Type B pancreatic cell (in vitro differentiated cells): ENCODE measurements at regions not wholly inside any gene's neighbourhood (a gene's known extent, or its start where the extent isn't known, plus 50 kb on each side); places are given as distances from the start of the nearest gene placed in this dataset.

Source experiments
- DNase-seq: peaks from one replicate; pipeline ENCODE4 v3.0.0; 2021; ENCODE audit warnings: mixed read lengths; ENCODE audit not compliant: unreplicated experiment; ENCODE audit errors: extremely low spot score
- H3K27ac Mint-ChIP-seq: 2 replicates; pipeline ENCODE4 v1.8.0; 2021; ENCODE audit warnings: mild to moderate bottlenecking, mixed read lengths
- H3K27me3 Mint-ChIP-seq: 2 replicates; pipeline ENCODE4 v1.8.0; 2021; ENCODE audit warnings: mixed read lengths
- H3K36me3 Mint-ChIP-seq: 2 replicates; pipeline ENCODE4 v1.8.0; 2021; ENCODE audit warnings: mixed read lengths
- H3K4me1 Mint-ChIP-seq: one replicate; pipeline ENCODE4 v1.8.0; 2021; ENCODE audit warnings: mixed read lengths; ENCODE audit not compliant: unreplicated experiment
- H3K4me3 Mint-ChIP-seq: 2 replicates; pipeline ENCODE4 v1.8.0; 2021; ENCODE audit warnings: mild to moderate bottlenecking, mixed read lengths
- H3K9me3 Mint-ChIP-seq: 2 replicates; pipeline ENCODE4 v1.8.0; 2021; ENCODE audit warnings: mixed read lengths
- TF ChIP-seq, protein P1 (sequence below): fragments of 200-600 bp; sonication (generic); conservative IDR thresholded peaks from 2 replicates; pipeline ENCODE4 v1.5.0; 2021; ENCODE audit warnings: antibody characterized with exemption, mild to moderate bottlenecking

DNA sequence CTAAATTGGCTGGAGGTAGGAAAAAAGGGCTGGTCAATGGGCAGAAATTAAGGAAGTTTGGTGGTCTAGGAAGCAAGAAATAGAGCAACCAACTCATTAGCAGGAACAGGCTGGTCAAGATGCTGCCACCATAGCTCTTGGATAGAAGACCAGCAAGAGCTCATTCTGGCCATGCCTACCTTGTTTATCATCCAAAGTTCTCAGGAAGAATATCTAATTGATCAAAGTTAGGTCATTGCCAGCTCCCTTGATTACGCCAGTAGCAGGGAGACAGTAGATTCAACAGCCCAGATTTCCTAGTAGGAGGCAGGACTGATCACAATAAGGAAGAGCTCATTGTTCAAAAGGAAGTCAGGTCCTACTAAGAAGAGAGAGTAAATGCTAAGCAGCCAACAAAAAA, 370.2 kb downstream of the GPATCH2 start:
- TF ChIP-seq, protein P1, sequence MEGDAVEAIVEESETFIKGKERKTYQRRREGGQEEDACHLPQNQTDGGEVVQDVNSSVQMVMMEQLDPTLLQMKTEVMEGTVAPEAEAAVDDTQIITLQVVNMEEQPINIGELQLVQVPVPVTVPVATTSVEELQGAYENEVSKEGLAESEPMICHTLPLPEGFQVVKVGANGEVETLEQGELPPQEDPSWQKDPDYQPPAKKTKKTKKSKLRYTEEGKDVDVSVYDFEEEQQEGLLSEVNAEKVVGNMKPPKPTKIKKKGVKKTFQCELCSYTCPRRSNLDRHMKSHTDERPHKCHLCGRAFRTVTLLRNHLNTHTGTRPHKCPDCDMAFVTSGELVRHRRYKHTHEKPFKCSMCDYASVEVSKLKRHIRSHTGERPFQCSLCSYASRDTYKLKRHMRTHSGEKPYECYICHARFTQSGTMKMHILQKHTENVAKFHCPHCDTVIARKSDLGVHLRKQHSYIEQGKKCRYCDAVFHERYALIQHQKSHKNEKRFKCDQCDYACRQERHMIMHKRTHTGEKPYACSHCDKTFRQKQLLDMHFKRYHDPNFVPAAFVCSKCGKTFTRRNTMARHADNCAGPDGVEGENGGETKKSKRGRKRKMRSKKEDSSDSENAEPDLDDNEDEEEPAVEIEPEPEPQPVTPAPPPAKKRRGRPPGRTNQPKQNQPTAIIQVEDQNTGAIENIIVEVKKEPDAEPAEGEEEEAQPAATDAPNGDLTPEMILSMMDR: no peak
- Mint-ChIP-seq H3K4me3 (no peak overlapping the region), H3K36me3 (no peaks in the 10 kb centered on the region), H3K4me1 (no peaks in the 10 kb centered on the region), H3K9me3 (no peaks in the 10 kb centered on the region), H3K27me3 (peaks cover 11% of the 10 kb centered on the region), H3K27ac (no peak overlapping the region)
- DNase-seq: no peak

DNA sequence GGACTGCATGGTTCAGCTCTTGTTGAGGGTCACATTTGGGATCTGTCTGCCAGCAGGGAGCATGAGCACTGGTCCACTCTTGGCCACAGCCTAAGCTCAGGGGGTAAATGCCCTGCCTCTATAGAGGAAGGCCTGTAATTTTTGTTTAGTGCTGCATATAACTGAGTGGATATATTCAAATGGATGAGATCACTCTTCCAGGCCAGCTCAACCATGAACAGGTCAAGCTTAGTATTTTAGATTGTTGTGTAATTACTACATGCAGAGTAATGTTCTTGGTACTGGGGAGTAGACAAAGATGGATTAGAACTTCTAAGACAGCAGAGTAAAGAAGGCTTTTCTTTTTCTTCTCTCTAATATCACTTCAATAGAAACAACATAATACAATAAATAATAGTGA, 376.9 kb downstream of the GPATCH2 start:
- no peaks in the 10 kb centered on the region for H3K36me3 Mint-ChIP-seq
- no peak overlapping the region for H3K27ac Mint-ChIP-seq
- TF ChIP-seq, protein P1: no peak
- H3K9me3 Mint-ChIP-seq: no peaks in the 10 kb centered on the region
- H3K27me3 Mint-ChIP-seq: peaks cover 5% of the 10 kb centered on the region
- no peaks in the 10 kb centered on the region for H3K4me1 Mint-ChIP-seq
- H3K4me3 Mint-ChIP-seq: no peak overlapping the region
- DNase-seq: no peak

DNA sequence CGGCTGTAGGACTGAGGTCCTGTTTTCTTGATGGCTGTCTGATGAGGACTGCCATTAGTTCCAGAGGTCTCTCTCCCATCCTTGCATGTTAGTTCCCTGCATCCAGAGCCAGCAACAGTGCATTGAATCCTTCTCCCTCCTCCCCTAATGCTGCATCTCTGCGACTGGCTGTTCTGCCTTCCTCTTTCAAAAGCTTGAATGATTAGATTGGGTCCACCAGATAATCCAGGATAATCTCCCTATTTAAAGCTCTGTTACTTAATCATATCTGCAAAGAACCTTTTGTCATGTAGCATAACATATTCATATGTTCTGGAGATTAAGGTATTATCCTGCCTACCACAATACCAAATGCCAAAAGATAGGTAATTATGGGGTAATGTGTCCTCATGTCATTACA, 377.5 kb downstream of the GPATCH2 start:
- H3K27me3 Mint-ChIP-seq: peaks cover 5% of the 10 kb centered on the region
- no peaks in the 10 kb centered on the region for H3K9me3 Mint-ChIP-seq
- H3K27ac Mint-ChIP-seq: no peak overlapping the region
- DNase-seq: no peak
- no peak overlapping the region for H3K4me3 Mint-ChIP-seq
- no peaks in the 10 kb centered on the region for H3K36me3 Mint-ChIP-seq
- no peaks in the 10 kb centered on the region for H3K4me1 Mint-ChIP-seq
- TF ChIP-seq, protein P1: no peak

DNA sequence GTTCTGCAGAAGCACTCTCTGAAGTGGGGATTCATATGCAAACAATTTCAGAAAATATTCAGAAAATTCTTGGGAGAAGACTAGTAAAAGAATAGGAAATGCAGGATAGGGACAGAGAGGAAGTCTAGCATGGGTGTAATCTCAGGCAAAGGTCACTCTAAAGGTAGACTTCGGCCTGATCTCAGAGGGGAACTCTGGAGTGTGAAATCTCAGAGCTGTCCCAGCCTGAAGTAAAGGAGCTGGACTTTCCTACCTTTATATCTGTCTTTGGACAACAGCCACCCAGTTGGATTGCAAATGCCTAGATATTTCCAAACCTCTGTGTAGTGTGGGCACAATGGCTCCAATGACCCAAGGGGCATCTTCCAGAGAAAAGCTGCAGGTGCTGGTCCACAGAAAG, 379.8 kb downstream of the GPATCH2 start:
- Mint-ChIP-seq H3K4me3 (no peak overlapping the region), H3K9me3 (no peaks in the 10 kb centered on the region), H3K27ac (no peak overlapping the region), H3K27me3 (peaks cover 5% of the 10 kb centered on the region), H3K36me3 (no peaks in the 10 kb centered on the region), H3K4me1 (no peaks in the 10 kb centered on the region)
- TF ChIP-seq, protein P1: no peak
- DNase-seq: no peak

DNA sequence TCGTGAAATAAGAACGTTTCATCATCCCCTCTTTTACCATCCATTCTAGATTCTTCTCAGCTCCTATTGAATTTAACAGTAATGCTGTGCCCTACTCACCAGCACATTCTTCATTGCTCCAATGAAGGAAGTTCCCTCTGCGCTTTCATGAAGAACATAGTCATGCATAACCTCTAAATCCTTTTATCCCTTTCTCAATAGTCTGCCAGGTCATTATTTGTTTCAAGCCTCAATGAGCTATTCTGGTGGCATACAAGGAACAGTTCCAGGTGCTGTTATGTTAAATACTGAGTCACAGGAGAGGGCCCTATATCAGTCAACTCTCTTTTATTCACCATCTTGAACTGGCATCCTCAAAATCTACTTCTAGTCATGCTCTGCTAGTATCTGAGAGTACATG, 381.0 kb downstream of the GPATCH2 start:
- Mint-ChIP-seq H3K4me1 (no peaks in the 10 kb centered on the region), H3K27ac (no peak overlapping the region), H3K36me3 (no peaks in the 10 kb centered on the region), H3K4me3 (no peak overlapping the region), H3K9me3 (no peaks in the 10 kb centered on the region), H3K27me3 (peaks cover 5% of the 10 kb centered on the region)
- TF ChIP-seq, protein P1: no peak
- DNase-seq: no peak

DNA sequence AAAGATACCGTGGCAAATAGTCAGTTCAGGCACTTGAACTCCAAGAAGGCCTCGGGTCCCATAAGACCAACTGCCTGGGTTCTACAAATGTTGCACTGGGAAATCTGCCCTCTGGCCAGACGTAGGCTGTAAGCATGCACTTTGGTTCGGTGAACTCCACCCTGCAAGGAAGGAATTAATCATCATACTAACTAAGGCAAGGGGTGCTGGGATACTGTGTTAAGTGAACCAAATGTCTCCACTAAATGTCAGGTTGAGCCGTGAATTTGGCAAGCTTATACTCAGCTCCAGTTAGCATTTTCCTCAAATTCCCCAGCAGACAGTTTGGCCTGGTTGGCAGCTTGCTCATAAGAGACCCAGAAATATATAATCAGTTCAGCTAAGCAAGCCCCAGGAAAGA, 385.9 kb downstream of the GPATCH2 start:
- Mint-ChIP-seq H3K27me3 (peaks cover 14% of the 10 kb centered on the region), H3K36me3 (no peaks in the 10 kb centered on the region), H3K9me3 (no peaks in the 10 kb centered on the region), H3K4me3 (no peak overlapping the region), H3K27ac (no peak overlapping the region), H3K4me1 (no peaks in the 10 kb centered on the region)
- TF ChIP-seq, protein P1: no peak
- DNase-seq: no peak
